A204.1 (cell line): ENCODE measurements at regions not wholly inside any gene's neighbourhood (a gene's known extent, or its start where the extent isn't known, plus 50 kb on each side); places are given as distances from the start of the nearest gene placed in this dataset.

ENCODE experiments used
- FAIRE-seq: peaks from 2 replicates; lab custom pipeline; 2012; peaks lifted over from hg19 to GRCh38; lab: Jason Lieb, UNC

DNA sequence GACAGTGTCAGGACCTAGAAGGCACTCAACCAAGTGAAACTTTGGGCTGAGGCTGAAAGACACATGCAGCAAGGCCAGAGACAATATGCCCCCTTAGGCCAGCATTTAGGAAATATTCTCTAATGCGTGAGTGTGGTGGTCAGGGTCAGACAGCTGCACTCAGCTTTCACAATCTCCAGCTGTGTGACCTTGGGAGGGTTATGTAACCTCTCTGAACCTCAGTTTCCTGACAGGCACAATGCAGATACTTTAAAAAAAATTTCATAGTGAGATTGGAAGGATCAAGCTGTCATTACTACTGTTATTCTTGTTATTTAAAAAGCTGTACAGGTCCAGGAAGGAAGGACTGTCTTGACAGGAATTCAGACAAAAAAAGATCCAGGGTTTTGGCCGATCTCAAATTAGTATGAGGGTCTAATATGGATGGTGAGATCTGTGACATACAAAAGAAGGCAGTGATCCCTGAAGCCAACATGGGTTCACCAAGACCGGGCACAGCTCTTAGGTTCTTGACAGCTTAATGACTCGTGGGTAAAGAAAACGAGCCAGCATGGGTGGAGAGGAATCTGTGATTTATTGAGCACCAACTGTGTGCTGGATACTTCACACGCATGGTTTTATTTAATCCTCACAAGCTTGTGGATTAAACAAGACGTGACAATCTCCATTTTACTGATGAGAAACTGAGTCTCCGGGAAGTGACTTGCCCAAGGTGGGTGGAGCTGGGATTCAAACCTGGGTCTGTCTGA, 54.6 kb upstream of the POU3F1 start:
- no peak for FAIRE-seq

- FAIRE-seq, result no peak
Measured at GRCh38 chr1:38098101-38098847, 51.7 kb upstream of the POU3F1 start.

DNA sequence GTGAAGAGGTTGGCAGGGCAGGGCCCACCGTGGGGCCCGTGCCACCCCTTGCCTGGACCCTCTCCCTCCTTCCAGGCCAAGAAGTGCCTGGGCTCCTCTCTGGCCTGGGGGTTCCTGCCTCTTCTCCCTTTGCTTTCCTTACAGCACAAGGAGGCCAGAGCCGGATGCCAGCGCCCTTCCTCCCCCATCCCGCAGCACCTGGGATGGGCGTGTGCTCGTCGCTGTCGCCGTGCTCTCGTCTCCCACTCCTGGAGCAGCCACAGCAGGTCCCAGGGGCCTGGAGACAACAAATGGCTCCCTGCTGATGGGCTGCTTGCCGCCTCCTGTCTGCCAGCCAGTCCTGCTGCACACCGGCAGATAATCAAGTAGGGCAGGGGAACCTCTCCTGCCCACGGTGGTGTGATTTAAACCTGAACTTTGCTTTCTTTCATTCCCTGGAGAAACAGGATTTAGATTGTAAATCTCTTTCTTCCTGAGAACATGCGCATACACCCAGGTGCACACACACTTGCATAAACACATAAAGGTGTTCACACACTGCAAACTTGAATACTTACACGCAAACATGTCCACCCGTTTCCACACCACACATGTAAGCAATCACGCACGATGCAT, 50.8 kb upstream of the POU3F1 start:
- no peak for FAIRE-seq
